ENCODE measurements at regions not wholly inside any gene's neighbourhood (a gene's known extent, or its start where the extent isn't known, plus 50 kb on each side); places are given as distances from the start of the nearest gene placed in this dataset.

DNA sequence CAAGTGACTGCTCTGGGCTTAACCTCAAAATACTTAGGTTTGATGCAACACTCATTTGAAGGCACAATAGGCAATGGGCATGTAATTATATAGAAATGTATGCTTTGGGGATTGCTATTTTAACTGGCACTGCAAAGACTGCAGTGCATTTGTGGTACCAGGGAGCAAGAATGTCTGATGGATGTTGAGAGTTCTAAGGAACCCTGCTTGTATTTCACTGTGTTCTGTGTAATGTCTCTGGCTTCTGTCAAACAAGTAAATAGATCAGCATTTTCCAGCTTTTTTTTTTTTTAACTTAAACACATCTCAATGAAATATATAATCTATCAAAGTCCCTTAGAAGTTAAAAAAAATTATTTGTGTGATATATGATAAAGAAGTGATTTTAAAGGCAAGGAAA lies 94.8 kb upstream of the ATP2B1 start:
- peaks cover 6% of the 10 kb centered on the region; the same call in 1 of the 2 replicates for H3K4me1 Mint-ChIP-seq (ENCODE audit: low read depth)
- H3K36me3 Mint-ChIP-seq (ENCODE audit: low read depth) = no peaks in the 10 kb centered on the region
- TF ChIP-seq, protein P1, sequence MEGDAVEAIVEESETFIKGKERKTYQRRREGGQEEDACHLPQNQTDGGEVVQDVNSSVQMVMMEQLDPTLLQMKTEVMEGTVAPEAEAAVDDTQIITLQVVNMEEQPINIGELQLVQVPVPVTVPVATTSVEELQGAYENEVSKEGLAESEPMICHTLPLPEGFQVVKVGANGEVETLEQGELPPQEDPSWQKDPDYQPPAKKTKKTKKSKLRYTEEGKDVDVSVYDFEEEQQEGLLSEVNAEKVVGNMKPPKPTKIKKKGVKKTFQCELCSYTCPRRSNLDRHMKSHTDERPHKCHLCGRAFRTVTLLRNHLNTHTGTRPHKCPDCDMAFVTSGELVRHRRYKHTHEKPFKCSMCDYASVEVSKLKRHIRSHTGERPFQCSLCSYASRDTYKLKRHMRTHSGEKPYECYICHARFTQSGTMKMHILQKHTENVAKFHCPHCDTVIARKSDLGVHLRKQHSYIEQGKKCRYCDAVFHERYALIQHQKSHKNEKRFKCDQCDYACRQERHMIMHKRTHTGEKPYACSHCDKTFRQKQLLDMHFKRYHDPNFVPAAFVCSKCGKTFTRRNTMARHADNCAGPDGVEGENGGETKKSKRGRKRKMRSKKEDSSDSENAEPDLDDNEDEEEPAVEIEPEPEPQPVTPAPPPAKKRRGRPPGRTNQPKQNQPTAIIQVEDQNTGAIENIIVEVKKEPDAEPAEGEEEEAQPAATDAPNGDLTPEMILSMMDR (IDR thresholded peaks at IDR 0.05) = no peak
- no peak overlapping the region for H3K4me3 Mint-ChIP-seq
- no peaks in the 10 kb centered on the region for H3K9me3 Mint-ChIP-seq
- H3K27me3 Mint-ChIP-seq (ENCODE audit: insufficient read depth) = no peaks in the 10 kb centered on the region
- DNase-seq = no peak
- H3K27ac Mint-ChIP-seq = no peak overlapping the region

DNA sequence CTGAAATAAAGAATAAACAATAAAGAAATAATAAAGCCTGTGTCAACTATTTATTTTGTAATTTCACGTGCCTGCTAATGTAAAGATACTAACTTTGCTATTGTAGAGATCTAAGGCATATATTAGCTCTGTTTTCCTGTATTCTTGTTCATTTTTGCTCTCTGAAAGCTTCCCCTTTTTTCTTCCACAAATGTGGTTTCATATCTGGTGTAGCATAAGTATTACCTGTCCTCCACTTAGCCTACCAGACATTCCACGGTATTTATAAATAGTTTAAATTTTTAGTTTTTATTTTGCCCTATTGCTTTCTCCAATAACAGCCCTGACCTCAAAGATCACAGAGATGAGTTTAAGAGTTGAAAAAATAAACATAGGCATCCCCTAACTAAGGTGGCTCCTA lies 92.6 kb upstream of the ATP2B1 start:
- TF ChIP-seq, protein P1 (IDR thresholded peaks at IDR 0.05) = no peak
- H3K9me3 Mint-ChIP-seq = no peaks in the 10 kb centered on the region
- DNase-seq = no peak
- peaks cover 6% of the 10 kb centered on the region; the same call in 1 of the 2 replicates for H3K4me1 Mint-ChIP-seq (ENCODE audit: low read depth)
- no peaks in the 10 kb centered on the region for H3K36me3 Mint-ChIP-seq (ENCODE audit: low read depth)
- H3K27ac Mint-ChIP-seq = no peak overlapping the region
- H3K4me3 Mint-ChIP-seq = no peak overlapping the region
- no peaks in the 10 kb centered on the region; the same call in none of the 2 replicates for H3K27me3 Mint-ChIP-seq (ENCODE audit: insufficient read depth)

DNA sequence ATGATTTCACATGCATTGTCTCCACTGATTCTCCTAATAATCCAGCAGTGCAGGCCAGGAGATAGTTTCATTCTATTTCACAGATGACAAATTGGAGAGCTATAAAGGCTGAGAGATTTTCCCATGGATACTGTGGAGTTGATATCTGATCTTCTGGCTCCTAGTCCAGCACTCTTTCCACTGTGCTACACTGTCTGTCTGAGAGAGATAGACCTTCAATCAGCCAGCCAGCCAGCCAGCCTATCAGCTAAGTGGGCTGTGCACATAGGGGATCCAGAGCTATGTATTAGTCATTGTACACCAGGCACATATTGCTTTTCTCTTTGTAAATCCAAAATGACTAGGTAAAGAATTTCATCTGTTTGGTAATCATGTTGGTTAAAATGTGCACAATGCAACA lies 91.8 kb upstream of the ATP2B1 start:
- Mint-ChIP-seq H3K36me3 (ENCODE audit: low read depth) (no peaks in the 10 kb centered on the region), H3K4me3 (no peak overlapping the region), H3K27ac (no peak overlapping the region), H3K4me1 (ENCODE audit: low read depth) (peaks cover 6% of the 10 kb centered on the region; the same call in 1 of the 2 replicates), H3K9me3 (no peaks in the 10 kb centered on the region), H3K27me3 (ENCODE audit: insufficient read depth) (no peaks in the 10 kb centered on the region; the same call in none of the 2 replicates)
- TF ChIP-seq, protein P1 (IDR thresholded peaks at IDR 0.05) = no peak
- no peak for DNase-seq

DNA sequence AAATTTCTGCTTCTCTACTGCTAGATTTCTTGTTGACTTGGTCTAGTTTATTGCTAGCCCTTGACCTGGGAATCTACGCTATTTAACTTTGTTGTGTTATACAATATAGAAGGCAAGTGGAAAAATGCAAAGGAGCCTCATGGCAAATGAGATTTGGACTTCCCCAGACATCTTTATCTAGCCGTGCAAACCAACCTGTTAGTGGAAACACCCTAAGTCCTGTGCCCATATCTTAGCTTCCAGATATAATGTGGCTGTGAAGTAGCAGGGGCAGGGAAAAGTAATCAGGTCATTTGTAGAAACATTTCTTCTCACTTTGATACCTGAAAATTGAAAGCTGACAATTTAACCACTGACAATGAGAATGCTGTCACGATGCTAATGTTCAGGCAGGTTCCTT lies 90.7 kb upstream of the ATP2B1 start:
- Mint-ChIP-seq H3K27me3 (ENCODE audit: insufficient read depth) (no peaks in the 10 kb centered on the region; the same call in none of the 2 replicates), H3K4me1 (ENCODE audit: low read depth) (peaks cover 6% of the 10 kb centered on the region; the same call in 1 of the 2 replicates), H3K9me3 (no peaks in the 10 kb centered on the region), H3K4me3 (no peak overlapping the region), H3K27ac (no peak overlapping the region), H3K36me3 (ENCODE audit: low read depth) (no peaks in the 10 kb centered on the region)
- DNase-seq = no peak
- TF ChIP-seq, protein P1 (IDR thresholded peaks at IDR 0.05) = no peak

DNA sequence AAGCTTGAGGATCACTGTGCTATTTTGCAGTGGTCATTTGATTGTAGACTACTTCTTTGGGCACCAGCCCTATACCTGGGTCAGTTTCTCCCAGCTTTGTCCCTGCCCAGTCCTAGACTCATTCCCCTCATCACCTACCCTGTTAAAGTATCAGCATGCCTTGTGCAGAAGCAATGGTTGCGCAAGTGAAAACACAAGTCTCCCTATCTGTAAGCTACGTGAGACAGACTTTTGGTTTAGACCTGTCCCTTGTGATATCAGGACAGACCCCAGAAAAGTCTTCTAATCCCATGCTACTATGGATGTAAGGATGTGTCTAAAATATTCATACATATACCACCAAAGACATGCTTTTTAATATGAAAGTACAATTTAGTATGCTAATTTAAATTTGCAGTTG lies 88.8 kb upstream of the ATP2B1 start:
- H3K9me3 Mint-ChIP-seq = no peaks in the 10 kb centered on the region
- TF ChIP-seq, protein P1 (IDR thresholded peaks at IDR 0.05) = no peak
- no peak overlapping the region for H3K4me3 Mint-ChIP-seq
- peaks cover 6% of the 10 kb centered on the region; the same call in 1 of the 2 replicates for H3K4me1 Mint-ChIP-seq (ENCODE audit: low read depth)
- no peak overlapping the region for H3K27ac Mint-ChIP-seq
- no peaks in the 10 kb centered on the region for H3K36me3 Mint-ChIP-seq (ENCODE audit: low read depth)
- no peak for DNase-seq
- H3K27me3 Mint-ChIP-seq (ENCODE audit: insufficient read depth) = no peaks in the 10 kb centered on the region; the same call in none of the 2 replicates
